ENCODE measurements at regions not wholly inside any gene's neighbourhood (a gene's known extent, or its start where the extent isn't known, plus 50 kb on each side); places are given as distances from the start of the nearest gene placed in this dataset.

- Histone ChIP-seq H3K56ac (ENCODE audit: insufficient read length, low read depth, low read length) (no peak overlapping the region), H2BK20ac (ENCODE audit: low read depth, low read length, poor library complexity, severe bottlenecking) (no peak overlapping the region), H2AFZ (ENCODE audit: low read length) (no peak overlapping the region), H4K20me1 (ENCODE audit: control insufficient read depth, insufficient read depth, insufficient read length) (no peaks in the 10 kb centered on the region), H2AK5ac (ENCODE audit: insufficient read length, low read length) (no peak overlapping the region), H3K9me3 (ENCODE audit: control insufficient read depth, low read depth, low read length) (no peaks in the 10 kb centered on the region), H3K23me2 (ENCODE audit: insufficient read length, low read depth, low read length, poor library complexity, severe bottlenecking) (no peaks in the 10 kb centered on the region), H3T11ph (ENCODE audit: low read length) (no peak overlapping the region), H3K4me1 (ENCODE audit: insufficient read depth, low read length) (no peaks in the 10 kb centered on the region), H3K23ac (ENCODE audit: insufficient read length, low read depth, low read length) (no peak overlapping the region), H2BK120ac (ENCODE audit: low read depth, low read length, poor library complexity, severe bottlenecking) (no peak overlapping the region), H3K9ac (ENCODE audit: extremely low read depth, insufficient read length, low read length) (no peak overlapping the region), H3K27me3 (ENCODE audit: insufficient read depth, low read length) (no peaks in the 10 kb centered on the region), H2BK12ac (ENCODE audit: insufficient read length, low read depth, low read length) (no peak overlapping the region), H4K8ac (replicated peaks; ENCODE audit: insufficient read length, low read depth, low read length) (no peak overlapping the region), H3K79me1 (ENCODE audit: insufficient read depth, low read depth, low read length, poor library complexity, severe bottlenecking) (no peaks in the 10 kb centered on the region), H2BK15ac (ENCODE audit: low read depth, low read length) (no peak overlapping the region), H3K4me2 (ENCODE audit: insufficient read depth, insufficient read length, low read length) (no peak overlapping the region), H4K5ac (ENCODE audit: insufficient read length, low read depth, low read length) (no peak overlapping the region), H3K4ac (ENCODE audit: low read depth, low read length) (no peak overlapping the region), H3K27ac (ENCODE audit: insufficient read length, low read depth, low read length) (no peak overlapping the region), H2BK5ac (ENCODE audit: insufficient read length, low read length) (no peak overlapping the region), H3K14ac (ENCODE audit: insufficient read depth, low read length) (no peak overlapping the region), H3K18ac (ENCODE audit: insufficient read length, low read depth, low read length) (no peak overlapping the region), H4K91ac (ENCODE audit: insufficient read length, low read depth, low read length) (no peak overlapping the region), H3K79me2 (ENCODE audit: insufficient read depth, low read length) (no peaks in the 10 kb centered on the region)
- Mint-ChIP-seq H3K4me3 (no peak overlapping the region), H3K36me3 (ENCODE audit: insufficient read depth in 1 of 3, low read depth in 3 of 3) (peaks cover 1 to 16% (median 14%) of the 10 kb centered on the region in 3 experiments), H3K4me1 (no peaks in the 10 kb centered on the region), H3K9me3 (peaks cover 21 to 25% of the 10 kb centered on the region in 2 experiments), H3K27me3 (ENCODE audit: low read depth) (no peaks in the 10 kb centered on the region), H3K27ac (no peak overlapping the region)
- WGBS (ENCODE audit: extremely low coverage, insufficient read length, low lambda C conversion rate): no CpG with 5 or more reads among the region's 1 CpG
- TF ChIP-seq, protein P1, sequence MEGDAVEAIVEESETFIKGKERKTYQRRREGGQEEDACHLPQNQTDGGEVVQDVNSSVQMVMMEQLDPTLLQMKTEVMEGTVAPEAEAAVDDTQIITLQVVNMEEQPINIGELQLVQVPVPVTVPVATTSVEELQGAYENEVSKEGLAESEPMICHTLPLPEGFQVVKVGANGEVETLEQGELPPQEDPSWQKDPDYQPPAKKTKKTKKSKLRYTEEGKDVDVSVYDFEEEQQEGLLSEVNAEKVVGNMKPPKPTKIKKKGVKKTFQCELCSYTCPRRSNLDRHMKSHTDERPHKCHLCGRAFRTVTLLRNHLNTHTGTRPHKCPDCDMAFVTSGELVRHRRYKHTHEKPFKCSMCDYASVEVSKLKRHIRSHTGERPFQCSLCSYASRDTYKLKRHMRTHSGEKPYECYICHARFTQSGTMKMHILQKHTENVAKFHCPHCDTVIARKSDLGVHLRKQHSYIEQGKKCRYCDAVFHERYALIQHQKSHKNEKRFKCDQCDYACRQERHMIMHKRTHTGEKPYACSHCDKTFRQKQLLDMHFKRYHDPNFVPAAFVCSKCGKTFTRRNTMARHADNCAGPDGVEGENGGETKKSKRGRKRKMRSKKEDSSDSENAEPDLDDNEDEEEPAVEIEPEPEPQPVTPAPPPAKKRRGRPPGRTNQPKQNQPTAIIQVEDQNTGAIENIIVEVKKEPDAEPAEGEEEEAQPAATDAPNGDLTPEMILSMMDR (conservative IDR thresholded peaks at IDR 0.05): no peak
- no peak for DNase-seq
Measured at GRCh38 chr9:31983895-31984294, 400.5 kb upstream of the ACO1 start.

All from H9 (cell line).